SK-N-MC (cell line): ENCODE measurements at regions not wholly inside any gene's neighbourhood (a gene's known extent, or its start where the extent isn't known, plus 50 kb on each side); places are given as distances from the start of the nearest gene placed in this dataset.

ENCODE experiments used
- EZH2 ChIP-seq: fragments of 200-600 bp; sonication (generic); IDR thresholded peaks from one replicate; pipeline ENCODE4 v1.6.1; 2017; ENCODE audit warnings: antibody characterized with exemption
- FOXP2 ChIP-seq: optimal IDR thresholded peaks from 2 replicates; pipeline ENCODE3; 2011; ENCODE audit warnings: mild to moderate bottlenecking, moderate library complexity; ENCODE audit not compliant: insufficient read depth; ENCODE audit errors: extremely low read length, control extremely low read depth
- POLR2AphosphoS5 ChIP-seq: IDR thresholded peaks from 2 replicates; pipeline ENCODE4 v1.6.1; 2012; ENCODE audit warnings: mild to moderate bottlenecking, low read depth, low read length, borderline replicate concordance

- TF ChIP-seq POLR2AphosphoS5 (no peak), EZH2 (no peak), FOXP2 (no peak)
These were observed 96.9 kb upstream of the HMGCLL1 start for GRCh38 chr6:55675941-55676340.
